HepG2 (cell line): ENCODE measurements at regions not wholly inside any gene's neighbourhood (a gene's known extent, or its start where the extent isn't known, plus 50 kb on each side); places are given as distances from the start of the nearest gene placed in this dataset.

Experiments used
- ATAC-seq: fragments of 200-7000 bp; cut with Tn5 transposase; 3 replicates; pipeline ENCODE4 v1.9.1; 2020; ENCODE audit warnings: mild to moderate bottlenecking, moderate library complexity
- BruUV-seq: library from RNA; stranded (reverse); fragments of 400-500 nt; replicated peaks from 2 replicates; lab custom pipeline; 2021; lab: Mats Ljungman, UMichigan
- CTCF ChIA-PET: fragments of 300-600 bp; formaldehyde crosslinking; extraction: SDS; loops from one replicate; lab custom pipeline; 2021; ENCODE audit warnings: low total read pairs, inconsistent platforms, low intra/inter-chr PET ratio; lab: Yijun Ruan, JAX
- POLR2A ChIA-PET: fragments of 350-600 bp; sonication (Branson Sonifier 250); formaldehyde crosslinking; loops from one replicate; lab custom pipeline; 2020; ENCODE audit warnings: antibody characterized with exemption, inconsistent platforms; lab: Yijun Ruan, JAX
- DNase-seq: peaks from one replicate; pipeline ENCODE4 v3.0.0-alpha.2; 2015; ENCODE audit warnings: low spot score
- FAIRE-seq: peaks from 3 replicates; lab custom pipeline; 2011; peaks lifted over from hg19 to GRCh38; lab: Jason Lieb, UNC
- H2AFZ ChIP-seq: one replicate; pipeline ENCODE4 v1.6.1; 2011; ENCODE audit warnings: low read length, inconsistent platforms
- H3K27ac ChIP-seq: fragments of 300-600 bp; 3 replicates; pipeline ENCODE4 v1.8.0; 2011; ENCODE audit warnings: mixed run types, mild to moderate bottlenecking, mixed read lengths, low read length, inconsistent platforms; ENCODE audit not compliant: insufficient read depth; ENCODE audit errors: extremely low read length
- H3K27me3 ChIP-seq, 2 experiments: fragments of 200-600 bp in 1 of 2; 2 replicates in 1 of 2; 3 replicates in 1 of 2; pipeline versions ENCODE4 v1.6.0 to v1.8.0; 2011; ENCODE audit warnings: low read length in 2 of 2, mild to moderate bottlenecking in 2 of 2, moderate library complexity in 2 of 2, inconsistent platforms in 1 of 2; ENCODE audit not compliant: insufficient read depth in 2 of 2, control insufficient read depth in 1 of 2
- H3K36me3 ChIP-seq, 2 experiments: fragments of 200-600 bp in 1 of 2; replicated peaks in 1 of 2; 2 replicates in 1 of 2; 3 replicates in 1 of 2; pipeline versions ENCODE4 v1.5.1 to v1.8.0; 2011; ENCODE audit warnings: low read length in 2 of 2, inconsistent platforms in 1 of 2; ENCODE audit not compliant: insufficient read depth in 2 of 2, control insufficient read depth in 1 of 2
- H3K4me1 ChIP-seq: 2 replicates; pipeline ENCODE4 v1.5.1; 2012; ENCODE audit warnings: low read length, inconsistent platforms; ENCODE audit not compliant: insufficient read depth
- H3K4me2 ChIP-seq: 2 replicates; pipeline ENCODE4 v1.6.0; 2011; ENCODE audit warnings: low read depth, low read length, inconsistent platforms
- H3K4me3 ChIP-seq, 3 experiments: fragments of 200-600 bp in 1 of 3; sonication (generic), shearing (Covaris generic) in 1 of 3; replicated peaks in 1 of 3; 2 replicates each; pipeline ENCODE4 v1.5.1; 2011 to 2016; ENCODE audit warnings: low read length in 3 of 3, inconsistent platforms in 2 of 3, low read depth in 2 of 3, mild to moderate bottlenecking in 2 of 3, control low read depth in 1 of 3, mixed read lengths in 1 of 3; ENCODE audit not compliant: insufficient read depth in 1 of 3
- H3K79me2 ChIP-seq: one replicate; pipeline ENCODE4 v1.6.1; 2011; ENCODE audit warnings: low read length, inconsistent platforms; ENCODE audit not compliant: insufficient read depth
- H3K9ac ChIP-seq: 2 replicates; pipeline ENCODE4 v1.6.0; 2011; ENCODE audit warnings: mild to moderate bottlenecking, low read depth, low read length, inconsistent platforms; ENCODE audit not compliant: insufficient read depth
- H3K9me3 ChIP-seq: 2 replicates; pipeline ENCODE4 v1.5.1; 2012; ENCODE audit warnings: mild to moderate bottlenecking, low read length
- H4K20me1 ChIP-seq: 2 replicates; pipeline ENCODE4 v1.6.0; 2011; ENCODE audit warnings: inconsistent platforms, mild to moderate bottlenecking, low read length, moderate library complexity; ENCODE audit not compliant: insufficient read depth
- GTF2F1 ChIP-seq: fragments of 150-350 bp; IDR thresholded peaks from 2 replicates; pipeline ENCODE4 v1.6.1; 2014; ENCODE audit warnings: low read length
- HNRNPK ChIP-seq: fragments of 200-400 bp; formaldehyde crosslinking; IDR thresholded peaks from 2 replicates; pipeline ENCODE4 v1.6.1; 2018; ENCODE audit warnings: low read length, low read depth, moderate library complexity, mild to moderate bottlenecking; ENCODE audit not compliant: poor library complexity, severe bottlenecking
- SP5 ChIP-seq: IDR thresholded peaks from 2 replicates; pipeline ENCODE4 v1.6.1; 2016; ENCODE audit warnings: low read depth, borderline replicate concordance
- STAT6 ChIP-seq: sonication (generic); formaldehyde crosslinking; IDR thresholded peaks from 2 replicates; pipeline ENCODE4 v1.4.0; 2020; ENCODE audit warnings: missing genetic modification reagents, mild to moderate bottlenecking, borderline replicate concordance
- YEATS2 ChIP-seq: sonication (generic); formaldehyde crosslinking; IDR thresholded peaks from 2 replicates; pipeline ENCODE4 v1.4.0; 2020; ENCODE audit warnings: missing genetic modification reagents, borderline replicate concordance
- ZNF207 ChIP-seq: fragments of 450-650 bp; IDR thresholded peaks from 2 replicates; pipeline ENCODE4 v1.6.1; 2016; ENCODE audit warnings: antibody characterized with exemption, borderline replicate concordance
- WGBS: methylation state at CpG from one replicate; pipeline ENCODE4 v1.1.6; 2017; ENCODE audit warnings: low lambda C conversion rate; 5-methylcytosine and 5-hydroxymethylcytosine counted together
- in situ Hi-C: cut with HindIII; loops from 2 replicates; pipeline ENCODE4 v1.10.0; 2017; ENCODE audit warnings: low pct_unique_long_range_greater_than_20kb; ENCODE audit not compliant: extremely low pct_ligation_motif_present
- intact Hi-C: fragments of 100-400 bp; cut with micrococcal nuclease; formaldehyde crosslinking; loops from one replicate; pipeline ENCODE4 v1.10.0; 2022; ENCODE audit not compliant: unreplicated experiment
- TF ChIP-seq, protein P1 (sequence below): sonication (generic); formaldehyde crosslinking; IDR thresholded peaks from 2 replicates; pipeline ENCODE4 v1.4.0; 2020; ENCODE audit warnings: missing genetic modification reagents

DNA sequence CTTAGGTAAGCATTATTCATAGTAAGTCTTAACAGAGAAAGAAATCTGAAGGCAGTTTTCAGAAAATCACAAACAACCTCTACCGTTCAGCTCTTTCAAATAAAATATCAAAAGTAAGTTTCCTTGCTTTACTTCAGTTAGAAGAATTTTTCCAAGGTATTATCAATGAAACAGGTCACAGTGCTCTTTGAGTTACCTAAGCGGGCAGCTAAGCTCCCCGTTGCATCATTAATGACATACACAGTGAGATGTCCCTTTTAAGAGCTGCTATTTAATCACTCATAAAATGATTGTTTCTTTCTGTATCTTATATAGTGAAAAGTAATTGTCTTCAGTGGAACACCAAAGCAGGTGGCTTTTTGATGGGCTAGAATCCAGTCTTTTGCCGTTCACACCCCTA, 86.2 kb upstream of the PIK3R1 start:
- H3K27ac ChIP-seq, result no peak overlapping the region
- WGBS, result 42% methylated on average over 4 of the region's 4 CpGs

DNA sequence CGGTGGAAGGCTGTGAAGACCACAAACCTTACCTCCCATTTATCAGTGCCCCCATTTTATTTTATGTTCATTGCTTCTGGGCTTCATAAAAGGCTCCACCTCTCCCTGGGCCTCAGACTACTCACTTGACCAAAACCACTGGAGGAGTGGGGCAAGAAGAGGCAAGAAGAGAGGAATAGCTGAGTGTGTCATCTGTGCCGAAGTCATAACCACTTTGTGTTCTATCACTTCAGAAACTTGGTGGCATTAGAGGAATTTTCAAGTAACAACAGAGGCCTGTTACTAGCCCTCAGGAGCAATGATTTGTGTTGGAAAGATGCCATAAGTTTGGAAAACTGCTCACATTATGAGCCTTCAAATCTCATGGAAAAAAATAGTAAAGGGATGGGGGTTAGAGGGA, 88.7 kb upstream of the PIK3R1 start:
- Histone ChIP-seq H4K20me1 (no peaks in the 10 kb centered on the region), H3K79me2 (no peaks in the 10 kb centered on the region), H3K4me1 (no peaks in the 10 kb centered on the region), H3K27me3 (no peaks in the 10 kb centered on the region), H3K36me3 (no peaks in the 10 kb centered on the region), H3K27ac (no peak overlapping the region), H3K4me3 (no peak overlapping the region), H3K9ac (no peak overlapping the region), H2AFZ (no peak overlapping the region), H3K9me3 (no peaks in the 10 kb centered on the region), H3K4me2 (no peak overlapping the region)
- ChIA-PET CTCF (no interaction called here), POLR2A (no interaction called here)
- in situ Hi-C loops, result no loop called here
- FAIRE-seq (no peak), ATAC-seq (no peak), DNase-seq (no peak)
- 45% methylated on average over 2 of the region's 2 CpGs for WGBS
- intact Hi-C loops, result no loop called here
- BruUV-seq, result no TSS peak
- no peak for TF ChIP-seq HNRNPK
- TF ChIP-seq, protein P1, sequence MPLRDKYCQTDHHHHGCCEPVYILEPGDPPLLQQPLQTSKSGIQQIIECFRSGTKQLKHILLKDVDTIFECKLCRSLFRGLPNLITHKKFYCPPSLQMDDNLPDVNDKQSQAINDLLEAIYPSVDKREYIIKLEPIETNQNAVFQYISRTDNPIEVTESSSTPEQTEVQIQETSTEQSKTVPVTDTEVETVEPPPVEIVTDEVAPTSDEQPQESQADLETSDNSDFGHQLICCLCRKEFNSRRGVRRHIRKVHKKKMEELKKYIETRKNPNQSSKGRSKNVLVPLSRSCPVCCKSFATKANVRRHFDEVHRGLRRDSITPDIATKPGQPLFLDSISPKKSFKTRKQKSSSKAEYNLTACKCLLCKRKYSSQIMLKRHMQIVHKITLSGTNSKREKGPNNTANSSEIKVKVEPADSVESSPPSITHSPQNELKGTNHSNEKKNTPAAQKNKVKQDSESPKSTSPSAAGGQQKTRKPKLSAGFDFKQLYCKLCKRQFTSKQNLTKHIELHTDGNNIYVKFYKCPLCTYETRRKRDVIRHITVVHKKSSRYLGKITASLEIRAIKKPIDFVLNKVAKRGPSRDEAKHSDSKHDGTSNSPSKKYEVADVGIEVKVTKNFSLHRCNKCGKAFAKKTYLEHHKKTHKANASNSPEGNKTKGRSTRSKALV (CRISPR knock-in tag), result no peak
- TF ChIP-seq GTF2F1, result no peak
- no peak for TF ChIP-seq YEATS2 (CRISPR knock-in tag)
- no peak for TF ChIP-seq ZNF207

More for the DNA sequence above, 86.2 kb upstream of the PIK3R1 start:
- H3K4me1 ChIP-seq, result no peaks in the 10 kb centered on the region
- ChIA-PET POLR2A (interaction anchor here (0.9 kb wide), 1 partner anchor 86 kb away, joined by 3 read pairs; the partner anchor contains the start of gene PIK3R1), CTCF (no interaction called here)
- no peak overlapping the region for H2AFZ ChIP-seq
- no peaks in the 10 kb centered on the region for H4K20me1 ChIP-seq
- no peaks in the 10 kb centered on the region for H3K36me3 ChIP-seq
- no peaks in the 10 kb centered on the region for H3K27me3 ChIP-seq
- no peak for TF ChIP-seq SP5 (CRISPR knock-in tag)
- no peak for TF ChIP-seq STAT6 (CRISPR knock-in tag)
- no peak overlapping the region for H3K9ac ChIP-seq
- no peak for FAIRE-seq
- no peaks in the 10 kb centered on the region for H3K79me2 ChIP-seq
- no peak overlapping the region for H3K4me3 ChIP-seq
- H3K9me3 ChIP-seq, result no peaks in the 10 kb centered on the region
- intact Hi-C loops (no loop called here), in situ Hi-C loops (no loop called here)
- no peak overlapping the region for H3K4me2 ChIP-seq
- BruUV-seq, result no TSS peak
- DNase-seq, result no peak
- no peak for ATAC-seq
